CMK (cell line): ENCODE measurements at regions not wholly inside any gene's neighbourhood (a gene's known extent, or its start where the extent isn't known, plus 50 kb on each side); places are given as distances from the start of the nearest gene placed in this dataset.

Source experiments
- DNase-seq: peaks from one replicate; pipeline ENCODE4 v3.0.0-alpha.2; 2010; ENCODE audit warnings: low read depth

- DNase-seq: no peak
Measured at GRCh38 chr2:172361840-172362239, 65.5 kb upstream of the ITGA6 start.

- no peak for DNase-seq
Measured at GRCh38 chr2:172364261-172364660, 63.1 kb upstream of the ITGA6 start.

- no peak for DNase-seq
Measured at GRCh38 chr2:172366596-172367150, 60.7 kb upstream of the ITGA6 start.

GRCh38 chr2:172370821-172371455 lies 56.4 kb upstream of the ITGA6 start:
- DNase-seq: no peak

GRCh38 chr2:172372436-172372835 lies 55.0 kb upstream of the ITGA6 start:
- no peak for DNase-seq

GRCh38 chr2:172373076-172373475 lies 54.3 kb upstream of the ITGA6 start:
- no peak for DNase-seq

- DNase-seq: no peak
Measured at GRCh38 chr2:172373766-172374165, 53.6 kb upstream of the ITGA6 start.

- no peak for DNase-seq
Measured at GRCh38 chr2:172374318-172375240, 52.8 kb upstream of the ITGA6 start.

- DNase-seq: no peak
Measured at GRCh38 chr2:172375251-172375650, 52.1 kb upstream of the ITGA6 start.

GRCh38 chr2:172376016-172376415 lies 51.4 kb upstream of the ITGA6 start:
- DNase-seq: no peak

GRCh38 chr2:172376505-172377125 lies 50.8 kb upstream of the ITGA6 start:
- no peak for DNase-seq

- no peak for DNase-seq
Measured at GRCh38 chr2:172377408-172377807, 50.0 kb upstream of the ITGA6 start.
